Mucosa of descending colon (tissue), 3 donors: ENCODE measurements at regions not wholly inside any gene's neighbourhood (a gene's known extent, or its start where the extent isn't known, plus 50 kb on each side); places are given as distances from the start of the nearest gene placed in this dataset.

Experiments
- ATAC-seq: fragments of 200-7000 bp; cut with Tn5 transposase; one replicate; pipeline ENCODE4 v1.9.1; 2020; ENCODE audit warnings: mild to moderate bottlenecking, moderate library complexity
- DNase-seq, 3 donors: peaks; one replicate each; pipeline ENCODE4 v3.0.0-alpha.2; 2020
- H3K36me3 ChIP-seq: fragments of 200-600 bp; one replicate; pipeline ENCODE4 v1.8.0; 2021; ENCODE audit warnings: low read depth, mild to moderate bottlenecking
- H3K4me1 ChIP-seq: fragments of 200-600 bp; one replicate; pipeline ENCODE4 v1.8.0; 2021; ENCODE audit warnings: low read depth, mild to moderate bottlenecking
- H3K4me3 ChIP-seq: fragments of 200-600 bp; one replicate; pipeline ENCODE4 v1.8.0; 2021; ENCODE audit warnings: mild to moderate bottlenecking
- H3K9me3 ChIP-seq: fragments of 200-600 bp; one replicate; pipeline ENCODE4 v1.8.0; 2021; ENCODE audit warnings: mild to moderate bottlenecking
- CTCF ChIP-seq: fragments of 200-600 bp; IDR thresholded peaks from one replicate; pipeline ENCODE4 v1.8.0; 2022; ENCODE audit warnings: antibody characterized with exemption, mild to moderate bottlenecking
- intact Hi-C, 2 donors: fragments of 100-400 bp; cut with DNase I in 1 of 2; cut with micrococcal nuclease in 1 of 2; formaldehyde crosslinking; loops; one replicate each; pipeline versions ENCODE4 v1.11.0 to v1.11.1; 2022; cut with DNase I, micrococcal nuclease
- donor health status: DM: no; HTN: no; CAD: no; lungs with moderate emphysema.
- donor health status: DM: no; HTN: no; CAD: no.
- donor health status: DM: no; HTN: yes; CAD: no.

GRCh38 chr1:88168126-88168525, 515.9 kb upstream of the PKN2 start:
- DNase-seq (no peak), ATAC-seq (no peak)
- Histone ChIP-seq H3K4me1 (peaks cover 6% of the 10 kb centered on the region), H3K4me3 (no peak overlapping the region), H3K36me3 (no peaks in the 10 kb centered on the region), H3K9me3 (no peaks in the 10 kb centered on the region)
- TF ChIP-seq CTCF: no peak
- intact Hi-C loops: no loop called here

- intact Hi-C loops: no loop called here
Measured at GRCh38 chr1:88169139-88169538, 514.9 kb upstream of the PKN2 start.

GRCh38 chr1:88169939-88170338, 514.1 kb upstream of the PKN2 start:
- ATAC-seq (no peak), DNase-seq (no peak)
- H3K4me3 ChIP-seq: no peak overlapping the region
- TF ChIP-seq CTCF: no peak
- H3K4me1 ChIP-seq: peaks cover 20% of the 10 kb centered on the region
- intact Hi-C loops: no loop called here
- no peaks in the 10 kb centered on the region for H3K9me3 ChIP-seq
- H3K36me3 ChIP-seq: no peaks in the 10 kb centered on the region

More at GRCh38 chr1:88169139-88169538, 514.9 kb upstream of the PKN2 start:
- H3K9me3 ChIP-seq: no peaks in the 10 kb centered on the region
- no peaks in the 10 kb centered on the region for H3K36me3 ChIP-seq
- H3K4me3 ChIP-seq: no peak overlapping the region
- no peak for ATAC-seq
- peaks cover 13% of the 10 kb centered on the region for H3K4me1 ChIP-seq
- TF ChIP-seq CTCF: no peak
- no peak for DNase-seq

- ATAC-seq (no peak), DNase-seq (no peak)
- H3K4me3 ChIP-seq: no peak overlapping the region
- intact Hi-C loops: no loop called here
- no peaks in the 10 kb centered on the region for H3K36me3 ChIP-seq
- H3K9me3 ChIP-seq: no peaks in the 10 kb centered on the region
- TF ChIP-seq CTCF: no peak
- H3K4me1 ChIP-seq: peaks cover 20% of the 10 kb centered on the region
Measured at GRCh38 chr1:88175120-88175630, 508.9 kb upstream of the PKN2 start.

- no peaks in the 10 kb centered on the region for H3K36me3 ChIP-seq
- H3K9me3 ChIP-seq: no peaks in the 10 kb centered on the region
- ATAC-seq (peak; percentile 74), DNase-seq (peak in 2 of 3 donors; percentile 37 to 43)
- H3K4me1 ChIP-seq: peaks cover 20% of the 10 kb centered on the region
- intact Hi-C loops: no loop called here
- H3K4me3 ChIP-seq: no peak overlapping the region
- no peak for TF ChIP-seq CTCF
Measured at GRCh38 chr1:88175631-88176226, 508.3 kb upstream of the PKN2 start.
